Vagina (tissue), 2 donors: ENCODE measurements at regions not wholly inside any gene's neighbourhood (a gene's known extent, or its start where the extent isn't known, plus 50 kb on each side); places are given as distances from the start of the nearest gene placed in this dataset.

ENCODE experiments used
- DNase-seq, 2 donors: peaks; one replicate each; pipeline ENCODE4 v3.0.0-alpha.2; 2017; ENCODE audit errors: extremely low spot score in 2 of 2
- H3K27ac ChIP-seq: fragments of 200-600 bp; sonication (generic); one replicate; pipeline ENCODE4 v1.5.1; 2019
- H3K27me3 ChIP-seq: fragments of 200-600 bp; sonication (generic); one replicate; pipeline ENCODE4 v1.5.1; 2019
- H3K36me3 ChIP-seq, 2 donors: fragments of 200-600 bp; sonication (generic); one replicate each; pipeline ENCODE4 v1.5.1; 2017 to 2019
- H3K4me1 ChIP-seq: fragments of 200-600 bp; sonication (generic); one replicate; pipeline ENCODE4 v1.5.1; 2019
- H3K4me3 ChIP-seq, 2 donors: fragments of 200-600 bp; sonication (generic); 1 replicate in 1 of 2; 2 replicates in 1 of 2; pipeline ENCODE4 v1.5.1; 2016 to 2019
- H3K9me3 ChIP-seq: fragments of 200-600 bp; sonication (generic); one replicate; pipeline ENCODE4 v1.5.1; 2019
- POLR2A ChIP-seq, 2 donors: fragments of 450-650 bp; IDR thresholded peaks; one replicate each; pipeline ENCODE4 v1.6.1; 2017; ENCODE audit warnings: antibody characterized with exemption in 2 of 2, mild to moderate bottlenecking in 2 of 2, moderate library complexity in 2 of 2
- POLR2AphosphoS5 ChIP-seq, 2 donors: sonication (generic); formaldehyde crosslinking; IDR thresholded peaks; one replicate each; pipeline ENCODE4 v1.9.0; 2017; ENCODE audit warnings: antibody characterized with exemption in 2 of 2, mild to moderate bottlenecking in 2 of 2, low read depth in 1 of 2; ENCODE audit not compliant: insufficient read depth in 1 of 2
- intact Hi-C: fragments of 100-400 bp; cut with DNase I; formaldehyde crosslinking; loops from one replicate; pipeline ENCODE4 v1.15.1; 2023
- TF ChIP-seq, protein P1 (sequence below), 3 experiments: fragments of 450-650 bp in 2 of 3; fragments of 200-600 bp in 1 of 3; sonication (generic) in 1 of 3; IDR thresholded peaks; one replicate each; pipeline ENCODE4 v1.5.1; 2017 to 2019; ENCODE audit warnings: antibody characterized with exemption in 3 of 3, mild to moderate bottlenecking in 2 of 3, moderate library complexity in 2 of 3

DNA sequence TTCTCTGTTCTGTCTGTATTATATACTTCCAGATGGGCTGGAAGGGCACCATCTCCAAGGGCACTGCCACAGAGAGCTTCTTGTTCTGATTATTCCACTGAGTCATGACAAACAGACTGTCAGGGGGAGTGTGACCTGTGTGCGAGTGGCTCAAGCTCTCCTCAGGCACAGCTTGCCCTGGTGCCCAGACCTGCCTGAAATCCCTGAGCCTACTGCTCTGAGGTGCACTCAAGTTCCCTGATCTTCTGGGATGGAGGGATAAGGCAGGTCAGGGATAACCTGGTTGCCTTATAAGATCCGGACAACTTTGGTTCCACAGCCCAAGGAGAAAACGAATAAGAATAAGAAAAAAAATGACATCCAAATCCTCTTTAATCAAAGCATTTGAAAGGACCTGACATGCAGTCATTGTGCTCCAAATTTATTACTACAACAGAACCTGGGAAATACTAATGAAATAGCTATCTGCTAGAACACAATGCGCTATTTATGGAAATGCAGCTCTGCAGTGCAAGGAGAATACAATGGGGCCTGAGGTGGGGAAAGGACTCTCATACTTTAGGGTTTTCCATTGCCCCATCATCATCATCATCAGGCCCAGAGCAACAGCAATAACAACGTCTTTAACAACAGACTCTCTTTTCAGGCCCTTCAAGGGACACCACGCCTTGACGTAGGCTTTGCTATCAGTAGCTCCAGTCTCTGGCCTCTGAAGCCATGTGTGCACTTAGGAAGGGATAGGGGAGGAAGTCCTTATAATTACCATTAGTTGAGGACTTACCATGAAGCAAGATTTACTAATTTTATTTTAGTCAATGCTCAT is 217.1 kb upstream of the KIRREL3 start:
- intact Hi-C loops, result no loop called here
- H3K27ac ChIP-seq, result no peak overlapping the region
- no peaks in the 10 kb centered on the region for H3K4me1 ChIP-seq
- H3K36me3 ChIP-seq, result no peaks in the 10 kb centered on the region
- H3K9me3 ChIP-seq, result no peaks in the 10 kb centered on the region
- no peak for DNase-seq
- H3K4me3 ChIP-seq, result no peak overlapping the region
- no peaks in the 10 kb centered on the region for H3K27me3 ChIP-seq
- TF ChIP-seq POLR2A (IDR thresholded peaks at IDR 0.05) (no peak), POLR2AphosphoS5 (IDR thresholded peaks at IDR 0.05; ENCODE audit: insufficient read depth in 1 of 2, low read depth in 1 of 2) (no peak)
- TF ChIP-seq, protein P1, sequence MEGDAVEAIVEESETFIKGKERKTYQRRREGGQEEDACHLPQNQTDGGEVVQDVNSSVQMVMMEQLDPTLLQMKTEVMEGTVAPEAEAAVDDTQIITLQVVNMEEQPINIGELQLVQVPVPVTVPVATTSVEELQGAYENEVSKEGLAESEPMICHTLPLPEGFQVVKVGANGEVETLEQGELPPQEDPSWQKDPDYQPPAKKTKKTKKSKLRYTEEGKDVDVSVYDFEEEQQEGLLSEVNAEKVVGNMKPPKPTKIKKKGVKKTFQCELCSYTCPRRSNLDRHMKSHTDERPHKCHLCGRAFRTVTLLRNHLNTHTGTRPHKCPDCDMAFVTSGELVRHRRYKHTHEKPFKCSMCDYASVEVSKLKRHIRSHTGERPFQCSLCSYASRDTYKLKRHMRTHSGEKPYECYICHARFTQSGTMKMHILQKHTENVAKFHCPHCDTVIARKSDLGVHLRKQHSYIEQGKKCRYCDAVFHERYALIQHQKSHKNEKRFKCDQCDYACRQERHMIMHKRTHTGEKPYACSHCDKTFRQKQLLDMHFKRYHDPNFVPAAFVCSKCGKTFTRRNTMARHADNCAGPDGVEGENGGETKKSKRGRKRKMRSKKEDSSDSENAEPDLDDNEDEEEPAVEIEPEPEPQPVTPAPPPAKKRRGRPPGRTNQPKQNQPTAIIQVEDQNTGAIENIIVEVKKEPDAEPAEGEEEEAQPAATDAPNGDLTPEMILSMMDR (IDR thresholded peaks at IDR 0.05), result no peak

DNA sequence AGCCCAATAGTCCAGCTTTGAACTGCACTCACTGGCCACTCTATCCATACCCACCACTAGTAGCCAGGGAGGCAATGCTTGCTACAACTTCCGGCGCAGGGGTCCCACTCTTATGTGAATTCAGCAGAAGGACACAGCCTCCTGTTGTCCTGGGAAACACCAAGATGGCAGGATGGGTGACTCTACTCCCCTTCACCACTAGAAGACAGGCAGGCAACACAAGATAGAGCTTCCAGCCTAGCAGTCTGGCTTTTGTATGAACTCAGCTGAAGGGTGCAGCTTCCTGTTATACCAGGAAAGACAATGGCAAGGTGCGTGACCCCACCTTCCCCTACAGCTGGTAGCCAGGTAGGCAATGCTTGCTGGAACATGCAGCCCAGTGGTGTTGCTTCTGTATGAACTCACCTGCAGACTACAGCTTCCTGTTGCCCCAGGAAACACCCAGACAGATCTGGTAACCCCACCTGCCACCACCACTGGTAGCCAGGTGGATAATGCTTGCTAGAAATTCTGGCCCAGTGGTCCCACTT is 205.2 kb upstream of the KIRREL3 start:
- Histone ChIP-seq H3K36me3 (no peaks in the 10 kb centered on the region), H3K4me1 (no peaks in the 10 kb centered on the region), H3K9me3 (no peaks in the 10 kb centered on the region), H3K27me3 (no peaks in the 10 kb centered on the region), H3K27ac (no peak overlapping the region), H3K4me3 (no peak overlapping the region)
- DNase-seq, result no peak
- intact Hi-C loops, result no loop called here
- TF ChIP-seq, protein P1 (IDR thresholded peaks at IDR 0.05), result no peak
- TF ChIP-seq POLR2A (IDR thresholded peaks at IDR 0.05), result no peak
- TF ChIP-seq POLR2AphosphoS5 (IDR thresholded peaks at IDR 0.05; ENCODE audit: insufficient read depth in 1 of 2, low read depth in 1 of 2), result no peak

DNA sequence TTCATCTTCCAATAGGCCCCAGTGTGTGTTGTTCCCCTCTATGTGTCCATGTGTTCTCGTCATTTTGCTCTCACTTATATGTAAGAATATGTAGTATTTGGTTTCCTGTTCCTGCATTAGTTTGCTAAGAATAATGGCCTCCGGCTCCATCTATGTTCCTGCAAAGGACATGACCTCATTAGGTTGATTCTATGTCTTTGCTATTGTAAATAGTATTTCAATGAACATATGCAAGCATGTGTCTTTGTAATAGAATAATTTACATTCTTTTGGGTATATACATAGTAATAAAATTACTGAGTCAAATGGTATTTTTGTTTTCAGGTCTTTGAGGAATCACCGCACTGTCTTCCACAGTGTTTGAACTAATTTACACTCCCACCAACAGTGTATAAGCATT is 202.9 kb upstream of the KIRREL3 start:
- no peaks in the 10 kb centered on the region for H3K4me1 ChIP-seq
- no peaks in the 10 kb centered on the region for H3K9me3 ChIP-seq
- no peak overlapping the region for H3K4me3 ChIP-seq
- intact Hi-C loops, result no loop called here
- no peak for DNase-seq
- H3K36me3 ChIP-seq, result no peaks in the 10 kb centered on the region
- H3K27ac ChIP-seq, result no peak overlapping the region
- no peaks in the 10 kb centered on the region for H3K27me3 ChIP-seq
- TF ChIP-seq POLR2A (IDR thresholded peaks at IDR 0.05) (no peak), POLR2AphosphoS5 (IDR thresholded peaks at IDR 0.05; ENCODE audit: insufficient read depth in 1 of 2, low read depth in 1 of 2) (no peak)
- TF ChIP-seq, protein P1 (IDR thresholded peaks at IDR 0.05), result no peak

DNA sequence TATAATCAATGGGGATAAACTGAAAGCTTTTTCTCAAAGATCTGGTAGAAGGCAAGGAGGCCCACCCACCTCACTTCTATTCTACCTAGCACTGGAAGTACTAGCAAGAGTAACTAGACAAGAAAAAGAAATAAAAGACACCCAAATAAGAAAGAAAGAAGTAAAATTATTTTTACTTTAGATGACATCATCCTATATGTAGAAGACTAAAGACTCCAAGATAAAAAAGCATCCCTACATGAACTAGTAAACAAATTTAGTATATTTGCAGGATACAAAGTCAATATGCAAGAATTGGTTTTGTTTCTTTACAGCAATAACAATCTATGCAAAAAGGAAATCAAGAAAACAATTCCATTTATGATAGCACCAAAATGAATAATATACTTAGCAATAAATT is 201.5 kb upstream of the KIRREL3 start:
- DNase-seq, result no peak
- Histone ChIP-seq H3K36me3 (no peaks in the 10 kb centered on the region), H3K27me3 (no peaks in the 10 kb centered on the region), H3K9me3 (no peaks in the 10 kb centered on the region), H3K4me3 (no peak overlapping the region), H3K27ac (no peak overlapping the region), H3K4me1 (no peaks in the 10 kb centered on the region)
- intact Hi-C loops, result no loop called here
- TF ChIP-seq, protein P1 (IDR thresholded peaks at IDR 0.05), result no peak
- no peak for TF ChIP-seq POLR2AphosphoS5 (IDR thresholded peaks at IDR 0.05; ENCODE audit: insufficient read depth in 1 of 2, low read depth in 1 of 2)
- TF ChIP-seq POLR2A (IDR thresholded peaks at IDR 0.05), result no peak

DNA sequence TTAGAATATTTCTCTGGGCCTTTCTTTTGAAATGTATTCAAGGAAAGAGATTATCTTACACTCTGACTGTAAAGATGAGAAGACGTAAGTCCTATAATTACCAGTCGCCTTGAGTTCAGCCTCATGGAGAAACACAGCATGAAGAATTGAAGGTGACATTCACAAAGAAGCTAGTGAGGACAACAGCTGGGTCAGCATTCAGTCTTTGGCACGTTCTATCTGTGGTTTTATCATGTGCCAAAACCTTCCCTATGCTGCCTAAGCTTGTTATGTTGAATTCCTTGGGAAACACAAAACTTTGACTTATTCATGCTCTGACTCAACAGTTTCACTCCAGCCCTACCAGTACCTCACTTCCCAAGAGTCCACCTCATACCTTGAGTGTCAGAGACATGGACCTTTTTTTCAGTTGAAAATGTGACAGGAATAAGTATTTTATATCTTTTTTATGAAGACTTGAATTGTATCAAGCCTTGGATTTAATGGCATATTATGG is 198.8 kb upstream of the KIRREL3 start:
- Histone ChIP-seq H3K27ac (no peak overlapping the region), H3K27me3 (no peaks in the 10 kb centered on the region), H3K4me1 (no peaks in the 10 kb centered on the region), H3K36me3 (no peaks in the 10 kb centered on the region), H3K4me3 (no peak overlapping the region), H3K9me3 (no peaks in the 10 kb centered on the region)
- TF ChIP-seq POLR2A (IDR thresholded peaks at IDR 0.05) (no peak), POLR2AphosphoS5 (IDR thresholded peaks at IDR 0.05; ENCODE audit: insufficient read depth in 1 of 2, low read depth in 1 of 2) (no peak)
- TF ChIP-seq, protein P1 (IDR thresholded peaks at IDR 0.05), result no peak
- intact Hi-C loops, result no loop called here
- DNase-seq, result no peak
